NCI-H146 (cell line): ENCODE measurements at regions not wholly inside any gene's neighbourhood (a gene's known extent, or its start where the extent isn't known, plus 50 kb on each side); places are given as distances from the start of the nearest gene placed in this dataset.
"Not testable (repeated sequence)": the region's sequence is repeated elsewhere in the genome, so short reads cannot be mapped to it uniquely, and the experiment has no call there.

Experiments used
- DNase-seq: peaks from one replicate; lab custom pipeline; 2025; lab: John Stamatoyannopoulos, UW

- no peak for DNase-seq
These were observed 284.5 kb downstream of the MAT2B start for GRCh38 chr5:163789870-163790269.

GRCh38 chr5:163790497-163790896, 285.1 kb downstream of the MAT2B start:
- DNase-seq = no peak

- no peak for DNase-seq
These were observed 289.6 kb downstream of the MAT2B start for GRCh38 chr5:163794993-163795392.

- no peak for DNase-seq
These were observed 302.4 kb downstream of the MAT2B start for GRCh38 chr5:163807781-163808180.

GRCh38 chr5:163809473-163809872, 304.1 kb downstream of the MAT2B start:
- no peak for DNase-seq

- no peak for DNase-seq
These were observed 308.5 kb downstream of the MAT2B start for GRCh38 chr5:163813900-163814299.

GRCh38 chr5:163815240-163815791, 309.9 kb downstream of the MAT2B start:
- DNase-seq = no peak

- no peak for DNase-seq
These were observed 315.7 kb downstream of the MAT2B start for GRCh38 chr5:163821142-163821541.

- no peak for DNase-seq
These were observed 317.1 kb downstream of the MAT2B start for GRCh38 chr5:163822548-163822947.

- no peak for DNase-seq
These were observed 320.2 kb downstream of the MAT2B start for GRCh38 chr5:163825661-163826060.

- DNase-seq = no peak
These were observed 320.8 kb downstream of the MAT2B start for GRCh38 chr5:163826201-163826600.

- no peak for DNase-seq
These were observed 326.7 kb downstream of the MAT2B start for GRCh38 chr5:163832155-163832554.

GRCh38 chr5:163838738-163839137, 333.3 kb downstream of the MAT2B start:
- no peak for DNase-seq

GRCh38 chr5:163846512-163846911, 341.1 kb downstream of the MAT2B start:
- DNase-seq = no peak

GRCh38 chr5:163855754-163856153, 350.3 kb downstream of the MAT2B start:
- no peak for DNase-seq

- DNase-seq = no peak
These were observed 356.3 kb downstream of the MAT2B start for GRCh38 chr5:163861670-163862069.

GRCh38 chr5:163867324-163867723, 361.9 kb downstream of the MAT2B start:
- DNase-seq = no peak

GRCh38 chr5:163867738-163868137, 362.3 kb downstream of the MAT2B start:
- no peak for DNase-seq

- DNase-seq = no peak
These were observed 364.2 kb downstream of the MAT2B start for GRCh38 chr5:163869581-163869980.

GRCh38 chr5:163870441-163870840, 365.0 kb downstream of the MAT2B start:
- DNase-seq = no peak

- DNase-seq = no peak
These were observed 369.0 kb downstream of the MAT2B start for GRCh38 chr5:163874431-163874830.

- DNase-seq = not testable (repeated sequence)
These were observed 369.5 kb downstream of the MAT2B start for GRCh38 chr5:163874912-163875311.

- DNase-seq = no peak
These were observed 372.4 kb downstream of the MAT2B start for GRCh38 chr5:163877865-163878264.

- DNase-seq = no peak
These were observed 373.1 kb downstream of the MAT2B start for GRCh38 chr5:163878490-163878889.

- DNase-seq = no peak
These were observed 374.9 kb downstream of the MAT2B start for GRCh38 chr5:163880302-163880701.
